ENCODE measurements at regions not wholly inside any gene's neighbourhood (a gene's known extent, or its start where the extent isn't known, plus 50 kb on each side); places are given as distances from the start of the nearest gene placed in this dataset.
"Not testable (repeated sequence)": the region's sequence is repeated elsewhere in the genome, so short reads cannot be mapped to it uniquely, and the experiment has no call there.

DNA sequence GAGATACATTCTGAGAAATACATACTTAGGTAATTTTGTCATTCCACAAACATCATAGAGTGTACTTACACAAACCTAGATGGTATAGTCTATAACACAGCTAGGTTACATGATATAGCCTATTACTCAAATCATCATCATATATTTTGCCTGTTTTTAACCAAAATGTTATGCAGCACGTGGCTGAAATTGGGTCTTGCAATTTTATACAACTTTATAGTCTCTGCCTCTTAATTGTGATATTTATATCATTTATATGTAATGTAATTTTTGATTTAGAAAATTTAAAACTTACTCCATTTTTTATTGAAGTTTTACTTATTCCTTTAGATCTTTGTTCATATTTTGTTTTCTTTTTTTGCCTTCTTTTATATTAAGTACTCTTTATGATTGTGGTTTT, 350.7 kb upstream of the DCN start:
- no peak for DNase-seq

DNA sequence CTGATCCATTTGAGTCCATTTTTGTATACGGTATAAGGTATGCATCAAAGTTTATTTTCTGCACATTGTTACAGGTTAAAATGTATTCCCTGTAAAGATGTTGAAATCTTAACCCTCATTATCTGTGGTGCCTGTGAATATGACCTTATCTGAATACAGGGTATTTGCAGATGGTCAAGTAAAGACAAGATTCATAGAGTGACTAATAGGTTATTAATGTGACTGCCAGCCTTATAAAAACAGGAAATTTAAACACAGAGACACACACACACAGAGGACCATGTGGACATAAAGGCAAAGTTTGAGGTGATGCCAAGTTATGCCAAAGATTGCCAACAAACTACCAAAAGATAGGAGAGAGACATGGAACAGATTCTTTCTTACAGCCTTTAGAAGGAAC, 347.2 kb upstream of the DCN start:
- DNase-seq = no peak

DNA sequence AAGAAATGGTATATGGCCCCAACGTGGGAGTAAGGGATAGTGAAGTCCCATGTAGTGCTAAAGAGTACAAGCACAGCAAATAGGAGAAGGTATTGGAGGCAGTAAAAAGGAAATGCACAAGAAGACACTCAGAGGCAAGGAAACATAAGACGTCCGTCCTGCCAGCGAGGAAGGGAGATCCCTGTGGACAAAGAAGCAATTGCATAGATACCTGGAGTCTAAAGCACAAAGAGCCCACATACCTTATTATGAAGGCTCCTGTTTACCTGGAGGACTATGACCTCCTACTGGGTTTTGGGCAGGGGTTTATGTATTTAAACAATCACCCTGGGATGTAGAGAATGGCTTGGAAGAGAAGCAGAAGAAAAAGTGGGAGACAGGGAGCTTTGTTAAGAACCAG, 341.2 kb upstream of the DCN start:
- no peak for DNase-seq

DNA sequence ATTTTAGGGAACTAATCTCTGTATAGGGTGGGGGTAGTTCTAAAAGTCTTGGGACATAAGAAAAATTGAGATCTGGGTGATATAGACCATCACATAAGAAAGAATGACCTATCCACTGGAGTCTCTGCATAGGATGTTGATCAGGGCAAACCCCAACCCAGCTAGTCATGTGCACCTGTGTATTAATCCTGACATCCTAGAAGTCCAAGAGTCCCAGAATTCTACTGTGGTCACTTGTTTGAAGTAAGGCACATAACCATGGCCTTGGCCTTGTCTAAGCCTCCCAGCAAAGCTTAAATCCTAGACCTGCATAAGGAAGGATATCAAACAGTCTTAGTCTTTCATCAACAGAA, 334.1 kb upstream of the DCN start:
- no peak for DNase-seq

DNA sequence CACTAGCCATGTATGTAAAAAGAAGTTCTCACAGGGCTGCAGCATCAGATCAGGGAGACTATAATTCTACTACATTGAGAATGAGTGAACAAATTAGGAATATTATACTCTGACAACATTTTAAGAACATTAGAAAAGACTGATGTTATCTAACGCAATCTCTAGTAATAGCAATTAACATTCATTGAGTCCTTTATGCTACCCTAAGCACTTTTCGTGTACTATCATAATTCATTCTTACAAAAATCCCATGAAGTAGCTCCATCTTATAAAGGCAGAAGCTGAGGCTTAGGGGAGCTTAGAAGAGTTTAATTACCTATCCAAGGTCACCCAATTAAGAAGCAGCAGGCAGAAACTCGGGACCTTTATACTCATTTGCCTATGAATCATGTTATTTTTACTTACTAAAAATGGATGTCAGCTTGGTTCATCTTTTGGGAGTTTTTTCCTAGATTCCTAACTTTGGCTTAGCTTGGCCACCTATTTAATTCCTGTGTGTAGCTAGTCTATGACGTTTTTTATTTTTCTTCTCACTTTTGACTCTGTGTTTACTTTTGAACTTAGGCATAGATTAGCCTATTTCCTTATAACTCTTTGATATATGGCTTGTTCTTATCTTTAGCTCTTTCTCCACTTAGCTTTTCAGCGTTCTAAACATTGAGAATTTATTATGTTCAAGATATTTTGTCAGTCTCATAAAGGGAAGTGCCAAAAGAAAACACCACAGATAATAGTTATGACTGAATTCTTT, 333.5 kb upstream of the DCN start:
- no peak for DNase-seq

DNA sequence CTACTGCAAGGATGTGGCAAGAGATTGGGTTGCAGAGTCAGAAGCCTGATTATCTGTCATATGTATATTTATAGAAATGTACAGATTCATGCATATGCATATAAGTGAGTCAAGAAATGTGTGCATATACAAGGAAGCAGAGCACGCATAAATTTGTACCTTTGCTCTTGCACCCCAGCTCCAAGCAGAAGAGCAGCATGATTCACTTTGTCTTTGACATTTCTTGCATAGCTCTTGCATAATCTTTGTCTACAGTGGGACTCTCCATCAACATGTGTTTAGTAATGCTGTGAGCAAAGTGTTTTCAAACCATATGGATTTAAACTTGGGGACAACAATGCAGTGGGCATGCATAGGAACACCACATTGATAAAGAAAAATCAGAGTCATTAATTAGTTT, 330.7 kb upstream of the DCN start:
- DNase-seq = no peak

DNA sequence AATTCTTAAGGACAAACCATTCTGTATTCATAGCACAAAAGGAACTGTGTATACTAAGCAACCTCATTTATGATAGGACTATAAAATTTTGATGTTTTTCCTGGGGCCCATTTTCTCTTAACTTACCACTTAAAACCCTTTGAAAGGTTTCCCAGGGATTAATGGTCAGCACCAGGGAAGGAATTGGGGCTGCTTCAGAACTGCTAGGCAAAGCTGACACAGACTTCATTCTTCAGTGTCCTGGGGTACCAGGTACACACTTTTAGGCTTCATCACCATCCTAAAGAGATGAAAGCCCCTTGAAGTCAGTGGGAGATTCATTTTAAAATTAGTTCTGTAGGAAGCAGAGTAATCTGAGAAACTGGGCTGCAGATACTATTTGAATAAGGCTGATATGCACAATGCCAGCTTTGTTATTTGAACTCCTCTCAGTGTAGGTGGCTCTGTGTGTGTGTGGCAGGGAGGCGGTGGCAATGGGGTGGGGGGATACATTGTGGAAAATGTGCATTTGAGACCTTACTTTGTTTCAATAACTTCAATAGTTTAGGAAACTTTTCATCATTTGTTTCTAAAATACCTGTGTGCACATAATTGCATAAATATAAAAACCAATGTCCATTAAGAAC, 329.3 kb upstream of the DCN start:
- DNase-seq = no peak

DNA sequence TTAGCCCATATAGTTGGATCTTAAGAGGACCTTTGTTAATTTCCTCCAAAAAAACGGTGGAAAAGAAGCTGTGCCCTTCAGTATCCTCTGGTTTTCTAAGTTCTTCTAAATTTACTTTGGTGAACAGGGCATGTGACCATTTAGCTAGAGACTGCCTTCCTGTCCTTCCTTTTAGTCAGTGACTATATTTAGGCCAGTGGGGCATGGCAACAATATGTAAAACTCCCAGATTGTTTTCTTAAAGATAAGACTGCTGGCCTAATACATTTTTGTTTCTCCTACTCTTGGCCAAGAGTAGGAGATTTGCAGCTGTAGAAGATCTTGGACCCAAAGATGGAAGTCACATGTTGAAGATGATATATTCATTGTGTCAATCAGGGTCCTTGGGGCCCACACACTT, 325.1 kb upstream of the DCN start:
- no peak for DNase-seq

DNA sequence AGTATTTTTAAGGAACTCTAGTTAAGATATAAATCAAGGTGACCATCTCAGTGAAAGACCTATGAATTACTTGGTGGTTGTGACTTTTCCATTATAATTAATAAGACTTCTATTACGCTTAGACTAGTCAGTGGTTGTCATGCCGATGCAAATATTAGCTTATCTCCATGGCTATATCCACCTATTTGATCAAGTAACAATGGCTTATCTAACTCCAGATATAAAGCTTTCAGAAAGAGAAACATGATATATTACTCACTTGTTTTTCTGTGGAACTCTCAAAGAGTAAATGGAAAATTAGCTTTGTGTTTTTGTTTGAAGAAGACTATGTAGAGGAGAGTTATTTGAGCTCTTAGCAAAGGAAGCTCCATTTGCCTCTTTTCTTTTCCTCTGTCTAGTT, 323.8 kb upstream of the DCN start:
- no peak for DNase-seq

DNA sequence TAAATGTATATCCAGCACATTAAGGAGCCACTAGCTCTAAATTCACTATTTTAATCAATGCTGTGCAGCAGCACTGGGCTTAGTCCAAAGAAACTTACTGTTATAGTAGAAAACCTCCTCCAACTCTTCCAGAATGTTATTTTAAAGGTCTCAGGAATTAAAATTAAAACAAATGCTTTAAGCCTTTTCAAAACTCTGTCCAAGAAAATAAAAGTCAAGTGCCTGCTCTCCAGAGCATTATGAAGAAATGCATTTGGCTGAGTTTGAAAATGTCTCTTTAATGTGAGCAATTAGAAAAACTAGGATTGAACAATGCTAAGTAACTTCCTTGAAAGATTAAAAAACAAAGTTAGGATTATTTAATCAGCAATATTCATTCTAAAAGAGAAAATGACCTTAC, 322.4 kb upstream of the DCN start:
- DNase-seq = peak; percentile 18

DNA sequence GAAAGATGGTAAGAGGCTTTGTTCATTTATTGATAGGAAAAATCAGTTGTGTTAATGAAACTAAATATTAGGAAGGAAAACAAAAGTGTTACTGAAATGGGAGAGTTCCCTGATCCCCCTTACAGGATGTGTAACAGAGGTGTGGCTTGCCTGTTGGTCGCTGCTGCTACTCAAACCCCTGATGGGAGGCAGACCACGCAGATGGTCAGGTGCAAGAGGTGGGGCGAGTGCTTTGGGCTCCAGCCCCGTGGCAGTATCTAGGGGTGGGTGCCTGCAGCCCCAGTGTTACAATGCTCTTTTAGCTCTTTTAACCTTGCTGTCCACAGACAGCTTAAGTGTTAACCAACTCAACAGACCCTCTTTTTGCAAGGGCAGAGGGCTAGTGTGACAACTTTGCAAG, 319.6 kb upstream of the DCN start:
- no peak for DNase-seq

DNA sequence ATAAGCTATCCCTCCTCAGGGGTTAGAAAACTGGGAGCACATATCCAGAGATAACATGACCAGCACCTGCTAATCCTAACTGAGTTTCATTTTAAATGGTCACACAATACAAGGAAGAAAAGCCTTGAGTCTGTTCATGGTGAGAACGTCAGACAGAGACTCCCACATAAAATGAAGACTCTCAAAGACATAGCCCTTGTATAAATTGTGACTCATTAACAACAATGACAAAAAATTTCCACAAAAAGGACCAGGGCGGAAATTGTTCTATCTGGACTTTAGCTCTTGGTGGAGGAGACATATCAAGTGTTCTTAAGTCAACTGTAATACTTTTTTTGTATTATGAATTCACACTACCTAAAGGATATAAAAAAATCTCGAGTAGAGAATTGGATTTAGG, 313.7 kb upstream of the DCN start:
- DNase-seq = no peak

DNA sequence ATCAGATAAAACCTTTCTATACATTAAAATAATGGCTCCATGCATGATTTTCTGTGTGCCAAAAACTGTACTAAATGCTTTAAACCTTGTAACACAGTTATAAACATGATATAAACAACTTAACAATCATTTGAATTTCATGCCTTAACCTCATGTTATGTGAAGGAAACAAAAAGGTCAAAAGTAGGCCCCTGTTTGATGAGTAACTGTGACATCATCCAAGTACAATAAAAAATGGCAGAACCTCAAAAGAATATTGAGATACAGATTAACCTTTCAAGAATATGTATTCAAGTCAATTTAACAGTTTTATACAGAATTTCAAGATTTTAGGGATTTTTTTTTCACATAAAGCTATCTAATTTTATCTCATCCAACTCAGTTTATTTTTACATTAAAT, 310.7 kb upstream of the DCN start:
- no peak for DNase-seq

DNA sequence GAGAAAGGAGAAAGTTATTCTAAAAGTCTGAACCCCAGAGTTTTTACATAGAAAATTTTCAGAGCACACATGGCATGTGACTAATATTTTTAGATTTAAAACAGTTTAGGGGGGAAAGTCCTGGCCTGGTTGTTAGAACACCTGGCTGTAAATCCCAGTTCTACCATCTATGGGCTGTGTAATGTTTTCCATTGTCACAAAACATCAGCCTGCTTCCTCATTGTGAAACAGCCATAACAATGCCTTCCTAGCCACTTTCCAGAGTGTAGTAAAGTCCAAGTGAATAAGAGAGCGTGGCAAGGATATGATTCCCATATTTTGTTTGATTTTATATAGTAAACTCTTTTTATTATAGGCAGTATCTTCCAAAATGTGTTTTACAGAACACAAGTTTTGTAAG, 310.0 kb upstream of the DCN start:
- DNase-seq = no peak

DNA sequence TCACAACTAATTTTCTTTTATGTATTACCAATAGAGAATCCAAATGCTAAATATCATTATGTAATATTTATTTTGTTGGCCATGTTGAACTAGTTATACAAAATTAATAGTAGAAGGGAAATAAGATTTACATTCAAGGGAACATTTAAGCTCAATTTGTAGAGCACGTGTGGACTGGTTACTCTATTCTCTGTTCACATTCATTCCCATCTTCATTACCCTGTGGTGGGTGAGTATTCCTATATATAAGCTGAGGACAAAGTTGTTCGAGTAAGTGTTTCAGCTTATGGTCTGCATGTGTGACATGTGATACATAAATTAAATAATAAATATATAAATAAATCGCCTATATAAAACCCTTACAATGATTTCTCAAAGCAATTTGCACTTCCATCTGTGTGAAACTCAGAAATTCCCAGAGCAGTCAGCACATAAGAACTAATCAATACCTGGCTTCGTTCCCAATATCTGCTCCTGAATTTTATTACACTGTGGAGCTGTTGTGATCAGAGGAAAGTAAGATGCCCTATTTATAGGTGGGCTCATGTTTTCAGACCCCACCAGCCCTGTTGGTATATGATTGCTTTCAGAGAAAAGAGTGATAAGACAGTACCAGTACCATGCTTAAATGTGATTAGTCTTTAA, 308.2 kb upstream of the DCN start:
- no peak for DNase-seq

DNA sequence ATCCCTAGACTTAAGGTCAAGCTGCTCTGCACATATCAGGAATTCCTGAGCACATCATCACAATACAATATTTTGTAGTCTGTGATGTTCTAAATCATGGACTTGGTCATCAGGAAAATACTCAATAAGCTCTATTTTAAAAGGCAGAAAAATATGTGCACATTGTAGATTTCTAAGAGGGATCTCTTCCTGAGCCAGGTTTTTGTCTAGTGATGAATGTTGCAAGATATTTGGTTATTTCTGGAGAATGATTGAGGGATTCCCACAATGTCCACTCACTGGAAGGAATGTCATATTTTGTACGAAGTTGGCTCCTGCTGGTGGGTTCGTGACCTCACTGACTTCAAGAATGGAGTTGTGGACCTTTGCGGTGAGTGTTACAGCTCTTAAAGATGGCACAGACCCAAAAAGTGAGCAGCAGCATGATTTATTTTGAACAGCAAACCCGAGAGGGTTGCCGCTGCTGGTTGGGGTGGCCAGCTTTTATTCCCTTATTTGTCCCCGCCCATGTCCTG, 300.9 kb upstream of the DCN start:
- no peak for DNase-seq

DNA sequence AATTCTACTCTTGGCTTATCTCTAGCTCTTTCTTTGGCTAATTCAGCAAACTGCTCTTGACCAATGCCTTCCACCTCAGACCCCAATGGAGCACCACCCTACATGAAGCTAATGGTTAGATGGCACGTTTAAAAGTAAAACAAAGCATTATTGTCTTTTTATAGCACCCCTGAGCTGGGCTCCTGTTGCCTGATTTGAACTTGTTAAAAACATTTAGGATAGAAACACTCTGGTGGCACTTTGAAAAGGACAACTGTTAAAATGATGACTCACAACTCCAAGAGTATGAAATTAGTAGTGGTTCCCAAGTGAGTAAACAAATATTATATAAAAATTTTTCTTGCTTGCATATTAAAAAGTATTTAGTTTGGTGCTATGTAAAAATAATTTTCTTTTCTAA, 299.6 kb upstream of the DCN start:
- DNase-seq = no peak

DNA sequence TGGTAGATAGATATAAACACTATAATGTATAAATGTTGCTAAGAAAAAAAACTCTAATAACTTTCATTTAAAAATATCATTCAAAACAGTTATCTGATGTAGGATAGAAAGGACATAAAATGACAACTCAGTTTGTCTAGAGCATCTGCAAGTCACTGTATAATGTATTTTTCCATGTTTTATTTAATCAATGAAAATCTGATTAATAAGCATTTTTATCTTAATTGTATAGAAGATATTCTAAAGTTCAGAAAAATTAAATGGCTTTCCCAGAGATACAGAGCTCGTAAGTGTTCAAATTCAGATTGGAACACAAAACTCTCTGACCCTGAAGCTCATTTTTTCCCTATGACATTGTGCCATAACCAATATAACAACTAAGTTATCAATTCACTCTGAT, 295.9 kb upstream of the DCN start:
- DNase-seq = no peak

DNA sequence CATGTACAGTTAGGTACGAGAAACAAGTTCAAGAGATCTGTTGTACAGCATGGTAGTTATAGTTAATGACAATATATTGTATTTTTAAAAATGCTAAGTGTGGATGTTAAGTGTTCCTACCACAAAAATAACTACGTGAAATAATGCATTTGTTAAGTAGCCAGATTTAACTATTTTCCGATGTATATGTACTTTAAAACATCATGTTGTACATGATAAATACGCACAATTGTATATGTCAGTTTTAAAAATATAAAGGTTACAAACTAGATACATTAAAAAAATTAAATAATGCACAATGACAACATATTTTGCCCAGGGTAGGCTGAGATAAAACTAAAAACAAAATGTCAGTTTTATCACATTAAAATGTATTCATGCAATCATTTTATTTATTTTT, 285.1 kb upstream of the DCN start:
- no peak for DNase-seq

DNA sequence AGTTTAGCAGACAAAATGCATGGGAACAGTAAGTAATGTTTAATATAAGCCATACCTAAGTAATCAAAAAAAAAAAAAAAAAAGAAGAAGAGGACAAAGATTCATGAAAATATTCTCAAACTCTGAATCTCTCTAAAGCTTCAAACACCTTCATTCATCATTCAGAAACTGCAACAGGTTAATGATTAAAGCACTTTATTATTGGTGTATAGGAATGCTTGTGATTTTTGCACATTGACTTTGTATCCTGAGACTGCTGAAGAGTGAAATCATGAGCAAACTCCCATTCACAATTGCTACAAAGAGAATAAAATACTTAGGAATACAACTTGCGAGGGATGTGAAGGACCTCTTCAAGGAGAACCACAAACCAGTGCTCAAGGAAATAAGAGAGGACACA, 278.4 kb upstream of the DCN start:
- DNase-seq = no peak

DNA sequence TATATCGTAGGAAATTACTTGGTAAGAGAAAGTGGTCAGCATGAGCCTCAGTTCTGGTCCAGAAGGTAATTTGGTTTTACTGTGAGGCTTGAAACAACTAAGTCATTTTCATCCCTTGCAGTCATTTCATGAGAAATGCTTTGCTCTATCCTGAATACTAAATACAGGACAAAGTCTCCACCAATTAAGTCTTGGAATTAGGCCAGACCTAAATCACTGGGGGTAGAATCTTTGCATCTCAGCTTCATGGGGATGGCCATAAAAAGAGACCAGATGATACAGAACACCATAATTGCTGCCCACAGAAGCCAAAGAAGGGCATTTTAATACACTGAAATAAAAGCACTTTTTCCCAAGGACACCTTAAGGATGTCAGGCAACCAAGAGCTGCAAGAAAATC, 277.9 kb upstream of the DCN start:
- no peak for DNase-seq

DNA sequence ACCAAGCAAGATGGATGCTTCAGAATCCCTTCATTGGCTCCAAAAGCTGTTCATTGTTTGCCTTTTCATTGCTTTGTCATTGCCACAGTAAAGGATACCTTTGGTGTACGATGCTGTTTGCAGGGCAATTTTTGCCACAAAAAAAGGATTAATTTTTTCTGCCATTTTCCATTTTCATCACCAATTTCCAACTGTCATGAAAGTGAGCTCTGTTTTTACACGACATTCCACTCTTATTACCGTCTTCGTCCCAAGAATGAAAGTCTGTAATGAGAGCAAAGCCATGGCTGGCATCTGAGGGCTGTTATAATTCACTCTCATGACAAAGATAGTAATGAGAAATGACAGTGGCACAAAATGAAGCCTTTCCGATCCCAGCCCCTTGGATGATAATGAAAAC, 272.7 kb upstream of the DCN start:
- DNase-seq = no peak

DNA sequence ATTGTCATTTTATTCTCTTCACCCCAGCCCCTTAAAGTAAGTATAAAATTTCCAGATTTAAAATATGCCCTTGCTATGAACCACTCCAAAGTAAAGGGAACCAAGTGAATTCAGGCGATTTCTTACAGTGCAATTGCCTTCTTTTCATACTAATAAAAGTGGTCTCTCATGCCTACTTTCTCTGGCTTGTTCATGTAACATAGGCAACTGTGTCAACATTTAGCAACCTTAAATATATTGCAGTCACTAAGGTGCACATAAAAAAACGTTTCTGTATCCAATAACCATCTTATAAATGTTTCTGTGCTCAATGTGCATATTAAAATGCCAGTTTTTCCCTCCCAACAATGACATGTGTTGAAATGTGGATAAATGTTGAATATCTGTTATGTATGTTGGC, 271.6 kb upstream of the DCN start:
- no peak for DNase-seq

DNA sequence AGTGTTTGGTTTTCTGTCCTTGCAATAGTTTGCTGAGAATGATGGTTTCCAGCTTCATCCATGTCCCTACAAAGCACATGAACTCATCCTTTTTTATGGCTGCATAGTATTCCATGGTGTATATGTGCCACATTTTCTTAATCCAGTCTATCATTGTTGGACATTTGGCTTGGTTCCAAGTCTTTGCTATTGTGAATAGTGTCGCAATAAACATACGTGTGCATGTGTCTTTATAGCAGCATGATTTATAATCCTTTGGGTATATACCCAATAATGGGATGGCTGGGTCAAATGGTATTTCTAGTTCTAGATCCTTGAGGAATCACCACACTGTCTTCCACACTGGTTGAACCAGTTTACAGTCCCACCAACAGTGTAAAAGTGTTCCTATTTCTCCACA, 269.8 kb upstream of the DCN start:
- DNase-seq = not testable (repeated sequence)
